ENCODE measurements at regions not wholly inside any gene's neighbourhood (a gene's known extent, or its start where the extent isn't known, plus 50 kb on each side); places are given as distances from the start of the nearest gene placed in this dataset.

- 80 to 83% (median 80%) methylated on average over 6 of the region's 6 CpGs for WGBS, 3 donors
- Histone ChIP-seq H3K27me3 (ENCODE audit: insufficient read depth in 3 of 3, low read length in 2 of 3) (peaks cover 0 to 38% (median 2%) of the 10 kb centered on the region in 3 donors), H3K4me1 (no peaks in the 10 kb centered on the region), H3K9me3 (no peaks in the 10 kb centered on the region), H3K27ac (no peak overlapping the region), H3K36me3 (ENCODE audit: insufficient read depth in 1 of 2, low read depth in 1 of 2) (no peaks in the 10 kb centered on the region), H3K4me3 (no peak overlapping the region)
- no peak for ATAC-seq
- DNase-seq = no peak
- TF ChIP-seq CTCF (IDR thresholded peaks at IDR 0.05) = no peak
- intact Hi-C loops (cut with DNase I) = no loop called here
Observed at GRCh38 chr11:116071241-116071640, 567.0 kb upstream of the CADM1 start.

GRCh38 chr11:116070520-116070919 is 566.3 kb upstream of the CADM1 start:
- Histone ChIP-seq H3K27me3 (ENCODE audit: insufficient read depth in 3 of 3, low read length in 2 of 3) (peaks cover 0 to 36% (median 2%) of the 10 kb centered on the region in 3 donors), H3K4me1 (no peaks in the 10 kb centered on the region), H3K4me3 (no peak overlapping the region), H3K36me3 (ENCODE audit: insufficient read depth in 1 of 2, low read depth in 1 of 2) (no peaks in the 10 kb centered on the region), H3K9me3 (no peaks in the 10 kb centered on the region), H3K27ac (no peak overlapping the region)
- intact Hi-C loops (cut with DNase I) = no loop called here
- 71 to 79% (median 71%) methylated on average over 4 of the region's 4 CpGs for WGBS, 3 donors
- no peak for TF ChIP-seq CTCF (IDR thresholded peaks at IDR 0.05)
- DNase-seq (no peak), ATAC-seq (no peak)

GRCh38 chr11:116066777-116067176 is 562.6 kb upstream of the CADM1 start:
- H3K4me1 ChIP-seq = no peaks in the 10 kb centered on the region
- H3K36me3 ChIP-seq (ENCODE audit: insufficient read depth in 1 of 2, low read depth in 1 of 2) = no peaks in the 10 kb centered on the region
- no peak for TF ChIP-seq CTCF (IDR thresholded peaks at IDR 0.05)
- no peak overlapping the region for H3K27ac ChIP-seq
- ATAC-seq (no peak), DNase-seq (no peak)
- 91 to 94% (median 92%) methylated on average over 6 of the region's 6 CpGs for WGBS, 3 donors
- peaks cover 0 to 10% (median 2%) of the 10 kb centered on the region in 3 donors for H3K27me3 ChIP-seq (ENCODE audit: insufficient read depth in 3 of 3, low read length in 2 of 3)
- no peak overlapping the region for H3K4me3 ChIP-seq
- H3K9me3 ChIP-seq = no peaks in the 10 kb centered on the region
- intact Hi-C loops (cut with DNase I) = no loop called here

- H3K4me3 ChIP-seq = no peak overlapping the region
- no peak overlapping the region for H3K27ac ChIP-seq
- no peaks in the 10 kb centered on the region for H3K36me3 ChIP-seq (ENCODE audit: insufficient read depth in 1 of 2, low read depth in 1 of 2)
- intact Hi-C loops (cut with DNase I) = no loop called here
- peaks cover 0 to 6% (median 2%) of the 10 kb centered on the region in 3 donors for H3K27me3 ChIP-seq (ENCODE audit: insufficient read depth in 3 of 3, low read length in 2 of 3)
- H3K9me3 ChIP-seq = no peaks in the 10 kb centered on the region
- no peaks in the 10 kb centered on the region for H3K4me1 ChIP-seq
- ATAC-seq (no peak), DNase-seq (no peak)
- 90 to 92% (median 90%) methylated on average over 8 of the region's 8 CpGs for WGBS, 3 donors
- TF ChIP-seq CTCF (IDR thresholded peaks at IDR 0.05) = no peak
Observed at GRCh38 chr11:116065986-116066385, 561.8 kb upstream of the CADM1 start.

- H3K4me1 ChIP-seq = no peaks in the 10 kb centered on the region
- H3K36me3 ChIP-seq (ENCODE audit: insufficient read depth in 1 of 2, low read depth in 1 of 2) = no peaks in the 10 kb centered on the region
- no peaks in the 10 kb centered on the region for H3K9me3 ChIP-seq
- H3K27me3 ChIP-seq (ENCODE audit: insufficient read depth in 3 of 3, low read length in 2 of 3) = peaks cover 0 to 12% (median 2%) of the 10 kb centered on the region in 3 donors
- no peak for TF ChIP-seq CTCF (IDR thresholded peaks at IDR 0.05)
- 83 to 87% (median 86%) methylated on average over 10 of the region's 10 CpGs for WGBS, 3 donors
- H3K27ac ChIP-seq = no peak overlapping the region
- DNase-seq (no peak), ATAC-seq (no peak)
- H3K4me3 ChIP-seq = no peak overlapping the region
- intact Hi-C loops (cut with DNase I) = no loop called here
Observed at GRCh38 chr11:116065191-116065895, 561.1 kb upstream of the CADM1 start.
